HFF-Myc (cell line): ENCODE measurements at regions not wholly inside any gene's neighbourhood (a gene's known extent, or its start where the extent isn't known, plus 50 kb on each side); places are given as distances from the start of the nearest gene placed in this dataset.
"Not testable (repeated sequence)": the region's sequence is repeated elsewhere in the genome, so short reads cannot be mapped to it uniquely, and the experiment has no call there.

Experiments
- DNase-seq: peaks from one replicate; pipeline ENCODE4 v3.0.0-alpha.2; 2011; ENCODE audit warnings: low read depth; ENCODE audit errors: extremely low read depth
- H3K4me3 ChIP-seq: replicated peaks from 2 replicates; pipeline ENCODE4 v1.5.1; 2011; ENCODE audit warnings: low read depth, mild to moderate bottlenecking, control low read depth, low read length
- TF ChIP-seq, protein P1 (sequence below): IDR thresholded peaks from 2 replicates; pipeline ENCODE4 v1.5.1; 2012; ENCODE audit warnings: mild to moderate bottlenecking, low read depth, low read length, control low read depth; ENCODE audit errors: missing control alignments

DNA sequence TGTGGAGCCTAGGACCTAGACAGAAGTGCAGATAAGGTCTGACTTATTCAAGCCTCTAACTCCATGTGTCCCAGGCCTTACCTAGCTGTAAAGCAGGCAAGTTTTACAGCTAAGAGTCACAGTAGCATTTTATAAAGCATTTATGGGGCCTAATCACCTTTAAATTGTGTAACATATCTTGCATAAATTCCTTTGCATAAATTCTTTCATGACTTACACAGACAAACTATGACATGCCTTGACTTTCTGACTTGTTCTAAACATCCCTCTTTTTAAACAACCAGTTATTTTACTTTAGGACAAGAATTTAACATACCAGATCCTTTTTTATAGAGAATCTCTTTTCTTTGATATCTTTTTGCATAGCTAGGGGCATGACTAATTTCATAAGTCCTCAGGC lies 1257.8 kb upstream of the NRXN1 start:
- no peak for DNase-seq
- no peak overlapping the region for H3K4me3 ChIP-seq
- TF ChIP-seq, protein P1, sequence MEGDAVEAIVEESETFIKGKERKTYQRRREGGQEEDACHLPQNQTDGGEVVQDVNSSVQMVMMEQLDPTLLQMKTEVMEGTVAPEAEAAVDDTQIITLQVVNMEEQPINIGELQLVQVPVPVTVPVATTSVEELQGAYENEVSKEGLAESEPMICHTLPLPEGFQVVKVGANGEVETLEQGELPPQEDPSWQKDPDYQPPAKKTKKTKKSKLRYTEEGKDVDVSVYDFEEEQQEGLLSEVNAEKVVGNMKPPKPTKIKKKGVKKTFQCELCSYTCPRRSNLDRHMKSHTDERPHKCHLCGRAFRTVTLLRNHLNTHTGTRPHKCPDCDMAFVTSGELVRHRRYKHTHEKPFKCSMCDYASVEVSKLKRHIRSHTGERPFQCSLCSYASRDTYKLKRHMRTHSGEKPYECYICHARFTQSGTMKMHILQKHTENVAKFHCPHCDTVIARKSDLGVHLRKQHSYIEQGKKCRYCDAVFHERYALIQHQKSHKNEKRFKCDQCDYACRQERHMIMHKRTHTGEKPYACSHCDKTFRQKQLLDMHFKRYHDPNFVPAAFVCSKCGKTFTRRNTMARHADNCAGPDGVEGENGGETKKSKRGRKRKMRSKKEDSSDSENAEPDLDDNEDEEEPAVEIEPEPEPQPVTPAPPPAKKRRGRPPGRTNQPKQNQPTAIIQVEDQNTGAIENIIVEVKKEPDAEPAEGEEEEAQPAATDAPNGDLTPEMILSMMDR = no peak

DNA sequence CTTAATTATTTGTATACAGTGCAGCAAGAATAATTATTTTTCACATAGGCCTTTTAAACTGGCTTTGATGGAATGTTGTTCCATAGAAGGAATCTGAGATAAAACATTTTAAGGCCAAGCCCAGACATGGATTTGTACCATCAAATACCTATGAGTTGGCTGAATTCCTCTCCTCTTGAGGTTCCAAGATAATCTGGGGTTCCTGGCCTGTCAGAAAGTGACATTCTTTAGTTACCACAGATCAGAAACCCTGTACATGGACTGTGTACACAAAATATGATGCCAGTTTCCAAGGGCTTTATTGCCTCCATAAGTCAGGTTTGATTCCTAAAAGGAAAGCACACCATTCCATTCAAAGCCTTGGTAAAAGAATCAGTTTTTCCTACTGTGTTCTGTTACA lies 1256.7 kb upstream of the NRXN1 start:
- TF ChIP-seq, protein P1 = no peak
- no peak overlapping the region for H3K4me3 ChIP-seq
- DNase-seq = no peak

DNA sequence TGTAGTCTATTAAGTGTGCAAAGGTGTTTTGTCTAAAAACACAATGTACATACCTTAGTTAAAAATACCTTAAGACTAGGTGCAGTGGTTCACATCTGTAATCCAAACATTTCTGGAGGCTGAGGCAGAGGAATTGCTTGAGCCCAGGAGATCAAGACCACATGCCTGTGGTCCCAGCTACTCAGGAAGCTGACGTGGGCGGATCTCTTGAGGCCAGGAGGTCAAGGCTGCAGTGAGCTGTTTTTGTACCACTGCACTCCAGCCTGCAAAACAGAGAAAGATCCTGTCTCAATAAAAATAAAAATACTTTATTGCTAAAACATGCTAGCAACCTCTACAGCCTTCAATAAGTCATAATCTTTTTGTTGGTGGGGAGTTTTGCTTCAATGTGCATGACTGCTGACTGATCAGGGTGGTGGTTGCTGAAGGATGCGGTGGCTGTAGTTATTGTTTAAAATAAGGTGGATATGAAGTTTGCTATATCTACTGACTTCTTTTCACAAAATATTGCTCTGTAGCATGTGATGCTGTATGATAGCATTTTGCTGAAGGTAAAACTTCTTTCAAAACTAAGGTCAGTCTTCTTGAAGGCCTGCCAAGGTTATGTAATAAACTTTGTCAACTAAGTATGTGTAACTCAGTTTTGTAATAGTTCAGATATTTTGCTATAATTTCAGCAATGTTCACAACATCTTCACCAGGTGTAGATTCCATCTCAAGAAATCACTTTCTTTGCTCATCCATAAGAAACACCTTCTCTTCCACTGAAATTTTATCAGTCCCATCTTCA lies 1238.0 kb upstream of the NRXN1 start:
- no peak overlapping the region for H3K4me3 ChIP-seq
- DNase-seq = no peak
- TF ChIP-seq, protein P1 = no peak

DNA sequence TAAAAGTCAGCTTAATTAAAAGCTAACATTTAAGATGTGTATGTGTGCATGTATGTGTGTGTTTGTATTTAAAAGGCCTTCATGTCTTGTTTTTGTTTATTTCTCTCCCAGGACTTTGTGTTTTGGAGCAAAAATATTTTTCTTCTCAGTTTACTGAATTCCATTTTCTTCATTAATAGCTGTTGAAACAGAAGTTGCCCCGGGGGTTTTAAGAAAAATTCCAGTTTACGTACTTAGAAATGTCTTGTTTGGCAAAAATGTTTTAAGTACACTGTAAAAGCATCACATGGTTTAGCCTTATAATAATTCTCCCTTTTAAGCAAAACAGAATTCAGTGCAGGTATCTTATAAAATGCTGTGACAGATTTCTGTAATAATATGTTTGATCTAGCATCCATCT lies 1233.0 kb upstream of the NRXN1 start:
- DNase-seq = no peak
- TF ChIP-seq, protein P1 = no peak
- no peak overlapping the region for H3K4me3 ChIP-seq

DNA sequence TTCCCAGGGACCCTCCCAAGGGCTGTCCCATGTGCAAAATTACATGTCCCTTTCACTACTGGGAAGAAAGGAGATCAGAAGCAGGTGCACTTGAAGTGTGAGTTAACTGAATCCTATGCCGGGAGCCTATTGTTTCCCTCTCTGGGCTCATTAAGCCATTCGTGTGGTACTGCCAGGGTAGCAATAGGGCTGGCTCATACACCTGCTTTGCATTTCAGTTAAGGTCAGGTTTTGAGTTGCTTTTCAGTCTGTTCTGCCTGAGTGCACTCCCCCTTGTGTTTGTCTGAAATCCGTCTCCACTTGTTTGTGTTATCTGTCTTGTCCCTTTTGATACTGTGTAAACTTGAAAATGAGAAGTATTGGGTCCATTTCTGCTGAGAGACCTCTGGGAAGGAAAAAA lies 1232.6 kb upstream of the NRXN1 start:
- H3K4me3 ChIP-seq = no peak overlapping the region
- TF ChIP-seq, protein P1 = no peak
- DNase-seq = no peak

DNA sequence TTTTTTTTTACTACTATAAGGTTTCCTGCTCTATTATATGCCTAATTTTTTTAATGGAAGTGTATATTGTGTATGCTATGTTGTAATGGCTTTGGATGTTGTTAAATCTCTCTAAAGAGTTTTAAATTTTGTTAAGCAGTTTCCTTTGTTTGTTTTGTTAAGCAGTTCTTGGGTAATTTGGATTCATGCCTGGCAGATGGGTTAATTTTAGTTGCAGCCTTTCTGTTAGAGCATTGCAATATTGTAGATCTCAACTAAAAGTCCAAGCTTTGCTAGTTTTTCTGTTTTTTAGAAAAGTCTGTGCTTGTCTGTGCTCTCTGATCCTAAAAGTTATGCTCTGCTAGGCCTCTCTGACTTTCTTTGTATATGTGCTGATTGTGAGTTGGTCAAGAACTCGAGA lies 1229.0 kb upstream of the NRXN1 start:
- no peak overlapping the region for H3K4me3 ChIP-seq
- DNase-seq = no peak
- TF ChIP-seq, protein P1 = no peak

DNA sequence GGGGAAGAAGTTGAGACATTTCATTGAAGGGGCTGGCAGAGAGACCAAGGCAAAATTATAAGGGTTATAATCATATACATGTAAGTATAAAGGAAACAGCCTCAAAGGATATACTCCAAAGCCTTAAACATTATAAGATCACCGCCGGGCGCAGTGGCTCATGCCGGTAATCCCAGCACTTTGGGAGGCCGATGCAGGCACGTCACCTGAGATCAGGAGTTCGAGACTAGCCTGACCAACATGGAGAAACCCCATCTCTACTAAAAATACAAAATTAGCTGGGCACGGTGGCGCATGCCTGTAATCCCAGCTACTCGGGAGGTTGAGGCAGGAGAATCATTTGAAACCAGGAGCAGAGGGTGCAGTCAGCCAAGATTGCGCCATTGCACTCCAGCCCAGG lies 1227.0 kb upstream of the NRXN1 start:
- not testable (repeated sequence) for DNase-seq, H3K4me3 ChIP-seq
